ENCODE measurements at regions not wholly inside any gene's neighbourhood (a gene's known extent, or its start where the extent isn't known, plus 50 kb on each side); places are given as distances from the start of the nearest gene placed in this dataset.
"Not testable (repeated sequence)": the region's sequence is repeated elsewhere in the genome, so short reads cannot be mapped to it uniquely, and the experiment has no call there.

GRCh38 chr4:83920375-83920774 is 384.5 kb downstream of the GPAT3 start:
- no peak for DNase-seq (ENCODE audit: low spot score)

DNA sequence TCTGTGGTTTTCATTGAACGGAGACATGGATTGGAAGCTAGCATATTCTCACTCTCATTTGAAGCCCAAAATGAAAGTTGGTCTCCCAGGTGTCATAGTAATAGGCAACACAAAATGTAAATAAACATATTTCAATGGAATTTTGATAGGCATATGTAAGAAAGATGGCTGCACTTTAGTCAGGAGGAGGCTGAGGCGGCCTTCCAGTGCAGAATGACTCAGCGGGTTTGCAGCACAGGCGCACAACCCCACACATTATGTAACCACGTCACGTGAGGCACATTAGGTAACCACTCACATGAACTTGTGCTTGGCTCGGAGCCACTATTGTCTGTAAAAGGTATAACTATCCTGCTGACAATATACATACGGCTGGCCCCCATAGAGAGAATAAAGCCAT is 381.7 kb downstream of the GPAT3 start:
- DNase-seq (ENCODE audit: low spot score), result no peak

GRCh38 chr4:83910693-83911092 is 374.8 kb downstream of the GPAT3 start:
- no peak for DNase-seq (ENCODE audit: low spot score)

- no peak for DNase-seq (ENCODE audit: low spot score)
These were observed 370.7 kb downstream of the GPAT3 start for GRCh38 chr4:83906561-83906960.

- no peak for DNase-seq (ENCODE audit: low spot score)
These were observed 370.0 kb downstream of the GPAT3 start for GRCh38 chr4:83905952-83906351.

GRCh38 chr4:83903740-83904139 is 367.8 kb downstream of the GPAT3 start:
- not testable (repeated sequence) for DNase-seq (ENCODE audit: low spot score)

DNA sequence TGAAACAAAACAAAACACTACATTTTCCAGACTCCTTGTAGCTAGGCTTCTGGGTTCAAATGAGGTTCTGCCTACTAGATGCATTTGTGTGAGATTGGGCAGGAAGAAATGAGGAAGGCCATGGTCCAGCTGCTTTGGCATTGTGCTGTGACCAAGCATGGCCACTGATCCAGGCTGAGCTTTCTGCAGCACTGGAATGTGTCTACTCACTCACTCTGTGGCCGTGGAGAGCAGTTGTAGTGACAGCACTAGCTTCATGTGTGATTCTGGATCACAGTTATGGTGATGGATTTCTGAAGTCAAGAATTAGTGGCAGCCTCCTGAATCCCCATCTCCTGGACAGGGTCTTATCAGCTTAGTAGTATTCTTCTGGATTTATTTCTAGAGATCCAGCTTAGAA is 358.9 kb downstream of the GPAT3 start:
- no peak for DNase-seq (ENCODE audit: low spot score)

DNA sequence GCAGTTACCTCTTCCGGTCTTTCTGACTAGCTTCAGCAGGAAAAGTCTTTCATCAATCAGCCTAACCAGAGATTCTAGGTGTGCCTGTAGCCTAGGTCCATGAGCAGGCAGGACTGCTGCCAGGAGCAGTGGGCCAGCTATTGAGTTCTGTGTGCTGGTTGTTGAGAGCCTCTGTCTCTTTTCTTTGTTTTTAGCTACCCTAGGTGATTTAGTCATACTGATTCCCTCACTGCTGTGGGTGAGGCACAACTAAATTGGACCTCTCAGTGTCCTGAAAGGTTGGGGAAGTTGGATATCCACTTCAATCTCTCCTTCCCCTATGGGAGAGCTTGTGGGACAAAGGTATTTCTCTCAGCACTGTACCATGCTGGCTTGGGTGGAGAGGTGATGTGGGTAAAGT is 354.9 kb downstream of the GPAT3 start:
- no peak for DNase-seq (ENCODE audit: low spot score)

DNA sequence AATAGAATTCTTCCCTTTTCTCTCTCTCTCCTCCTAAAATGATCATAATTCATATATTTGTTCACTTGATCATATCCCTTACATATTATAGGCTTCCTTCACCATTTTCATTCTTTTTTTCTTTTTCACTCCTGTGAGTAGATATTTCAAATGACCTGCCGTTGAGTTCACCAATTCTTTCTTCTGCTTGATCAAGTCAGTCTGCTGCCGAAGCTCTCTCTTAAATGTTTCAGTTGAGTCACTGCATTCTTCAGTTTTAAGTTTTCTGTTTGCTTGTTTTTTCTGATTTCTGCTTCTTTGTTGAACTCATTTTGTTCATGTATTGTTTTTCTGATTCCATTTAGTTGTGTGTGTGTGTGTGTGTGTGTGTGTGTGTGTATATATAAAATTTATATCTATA is 354.3 kb downstream of the GPAT3 start:
- DNase-seq (ENCODE audit: low spot score), result no peak

DNA sequence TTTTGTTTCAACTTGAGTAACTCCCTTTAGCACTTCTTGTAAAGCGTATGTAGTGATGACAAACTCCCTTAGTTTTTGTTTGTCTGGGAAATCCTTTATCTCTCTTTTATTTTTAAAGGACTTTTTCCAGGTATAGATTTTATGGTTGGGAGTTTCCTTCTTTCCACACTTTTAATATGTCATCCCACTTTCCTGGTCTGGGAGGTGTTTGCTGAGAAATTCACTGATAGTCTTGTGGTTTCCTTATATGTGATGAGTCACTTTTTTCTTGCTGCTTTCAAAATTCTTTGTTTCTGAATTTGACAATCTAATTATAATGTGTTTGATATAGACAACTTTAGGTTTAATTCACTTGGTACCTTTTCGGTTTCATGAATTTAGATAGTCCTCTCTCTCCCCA is 353.9 kb downstream of the GPAT3 start:
- DNase-seq (ENCODE audit: low spot score), result no peak

DNA sequence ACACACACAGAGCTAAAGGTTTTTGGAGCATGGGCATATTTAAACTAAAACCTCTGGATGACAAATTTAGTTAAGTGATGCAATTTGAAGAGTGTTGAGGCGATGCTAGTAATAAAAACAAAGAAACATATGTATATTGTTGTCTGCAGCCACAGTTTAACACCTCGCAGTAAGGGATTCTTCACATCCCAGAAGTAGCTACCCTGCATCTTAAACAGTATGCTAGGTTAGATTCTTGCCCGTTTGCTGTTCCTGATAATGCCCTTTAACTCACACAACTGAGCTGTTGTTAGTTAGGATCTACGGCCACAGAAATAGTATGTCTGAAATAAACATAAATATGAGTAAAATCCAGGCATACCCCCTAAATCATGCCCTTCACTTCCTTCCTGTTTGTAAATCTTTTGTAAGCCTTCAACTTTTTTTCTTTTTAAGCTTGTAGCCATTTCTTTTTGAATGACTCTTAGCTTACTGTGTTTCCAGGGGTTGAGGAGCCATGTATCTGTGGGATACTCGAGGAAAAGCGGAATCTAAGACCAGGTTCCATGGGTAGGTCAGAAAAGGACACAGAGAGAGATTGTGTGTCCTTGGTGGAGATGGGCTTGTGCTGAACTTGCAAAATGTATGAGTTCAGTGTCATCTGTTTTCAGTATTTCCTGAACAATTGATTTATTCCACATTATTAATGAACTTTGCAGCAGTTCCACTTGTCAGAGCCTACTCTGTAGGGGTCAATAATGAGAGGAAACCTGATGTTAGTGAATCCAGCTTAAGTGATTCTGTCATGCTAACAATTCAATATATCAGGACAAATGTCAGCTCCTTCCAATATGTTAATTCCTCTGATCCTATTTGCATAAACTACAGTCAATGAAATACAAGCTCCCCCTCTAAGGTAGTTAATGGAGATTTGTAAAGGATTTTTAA is 349.6 kb downstream of the GPAT3 start:
- no peak for DNase-seq (ENCODE audit: low spot score)

DNA sequence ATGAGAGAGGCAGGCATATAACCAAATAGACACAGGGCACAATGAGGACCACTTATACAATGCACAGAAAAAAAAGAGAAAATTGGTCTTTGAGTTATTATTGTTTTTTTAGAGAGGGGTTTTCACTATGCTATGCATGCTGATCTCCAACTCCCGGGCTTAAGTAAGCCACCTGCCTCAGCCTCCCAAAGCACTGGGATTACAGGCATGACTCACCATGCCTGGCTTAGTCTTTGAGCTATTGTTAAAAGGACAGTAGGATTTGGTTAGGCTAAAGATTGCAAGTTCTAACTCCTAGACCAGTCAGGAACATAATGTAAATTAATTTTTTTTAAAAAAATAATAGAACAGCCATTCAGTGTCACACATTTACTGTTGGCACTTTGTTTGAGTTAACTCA is 340.1 kb downstream of the GPAT3 start:
- no peak for DNase-seq (ENCODE audit: low spot score)

DNA sequence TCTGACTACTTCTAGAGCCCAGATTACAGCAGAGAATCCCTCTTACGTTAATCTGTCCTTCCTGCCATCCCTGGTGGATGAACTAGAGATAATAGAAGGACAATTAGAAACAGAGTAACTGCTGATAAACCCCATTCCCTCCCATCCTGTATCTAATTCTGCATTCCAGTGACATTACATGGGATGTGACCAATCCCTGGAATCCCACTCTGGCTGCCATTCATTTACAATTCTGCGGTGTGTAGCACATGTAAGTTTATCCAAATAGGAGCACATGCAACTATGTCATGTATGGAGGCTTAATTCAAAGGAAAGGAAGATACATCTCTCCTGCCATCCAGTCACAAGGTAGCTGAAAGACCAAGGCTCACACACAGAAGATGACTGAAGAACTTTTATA is 339.5 kb downstream of the GPAT3 start:
- DNase-seq (ENCODE audit: low spot score), result no peak

GRCh38 chr4:83873996-83874395 is 338.1 kb downstream of the GPAT3 start:
- no peak for DNase-seq (ENCODE audit: low spot score)

DNA sequence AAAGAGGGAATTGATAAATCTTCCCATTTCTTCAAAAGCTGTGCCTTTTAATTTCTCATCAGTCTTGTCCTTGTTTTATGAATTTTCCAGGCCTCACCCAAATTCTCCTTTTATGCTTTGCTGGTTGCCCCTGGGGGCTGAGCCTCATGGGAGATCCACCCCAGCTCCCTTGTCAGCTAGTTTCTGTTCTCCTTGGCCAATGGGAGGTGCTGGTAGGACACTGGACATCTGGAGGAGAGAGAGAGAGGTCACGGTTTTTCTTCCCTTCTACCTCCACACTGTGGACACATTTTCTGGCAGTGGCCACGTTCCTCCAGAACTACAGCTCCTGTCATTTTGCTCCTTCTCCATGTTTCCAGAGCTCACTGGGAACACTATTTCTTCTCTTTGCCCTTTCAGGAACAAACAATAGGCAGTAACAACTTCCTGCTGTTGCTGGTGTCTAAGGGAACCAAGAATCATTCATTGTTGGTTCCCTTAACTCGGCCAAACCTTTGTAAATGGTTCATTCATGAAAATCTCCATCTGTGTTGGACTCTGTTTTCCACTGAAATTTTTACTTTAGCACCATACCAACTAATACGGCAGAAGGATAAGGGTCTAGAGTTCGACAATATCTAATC is 334.5 kb downstream of the GPAT3 start:
- no peak for DNase-seq (ENCODE audit: low spot score)

DNA sequence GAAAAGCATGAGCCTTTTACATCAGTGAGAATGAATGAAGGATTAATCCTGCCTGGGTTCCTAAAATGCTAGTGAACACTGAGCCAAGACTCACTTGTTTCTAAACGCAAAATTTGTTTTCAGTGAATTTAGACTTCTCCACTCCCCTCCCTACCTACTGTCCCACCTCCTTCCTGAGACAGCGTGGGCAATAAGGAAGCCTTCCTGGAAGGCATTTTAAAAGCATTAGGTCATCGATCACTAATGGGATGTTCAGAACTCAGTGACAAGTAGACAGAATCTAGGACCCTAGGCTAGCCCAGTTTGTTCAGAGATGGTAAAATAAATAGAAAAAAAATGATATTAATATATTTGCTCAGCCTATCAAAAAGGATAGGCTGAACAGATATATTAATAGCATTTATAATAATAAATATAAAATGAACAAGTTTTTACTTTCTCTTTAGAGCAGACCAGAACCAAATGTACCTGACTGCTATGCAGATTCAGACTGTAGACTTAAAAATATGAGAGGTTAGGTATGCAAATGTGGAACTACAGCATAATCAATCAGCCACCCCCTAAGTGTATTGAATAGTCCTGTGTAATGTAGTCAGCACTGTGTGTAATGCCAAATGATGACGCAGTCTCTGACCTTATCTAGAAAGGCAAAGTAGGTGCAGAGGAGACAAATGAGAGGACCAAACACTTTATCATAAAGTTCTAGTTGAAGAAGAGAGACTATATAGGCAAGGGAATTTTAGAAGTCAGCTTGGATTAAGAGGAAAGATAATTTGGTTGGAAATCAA is 331.1 kb downstream of the GPAT3 start:
- DNase-seq (ENCODE audit: low spot score), result no peak

DNA sequence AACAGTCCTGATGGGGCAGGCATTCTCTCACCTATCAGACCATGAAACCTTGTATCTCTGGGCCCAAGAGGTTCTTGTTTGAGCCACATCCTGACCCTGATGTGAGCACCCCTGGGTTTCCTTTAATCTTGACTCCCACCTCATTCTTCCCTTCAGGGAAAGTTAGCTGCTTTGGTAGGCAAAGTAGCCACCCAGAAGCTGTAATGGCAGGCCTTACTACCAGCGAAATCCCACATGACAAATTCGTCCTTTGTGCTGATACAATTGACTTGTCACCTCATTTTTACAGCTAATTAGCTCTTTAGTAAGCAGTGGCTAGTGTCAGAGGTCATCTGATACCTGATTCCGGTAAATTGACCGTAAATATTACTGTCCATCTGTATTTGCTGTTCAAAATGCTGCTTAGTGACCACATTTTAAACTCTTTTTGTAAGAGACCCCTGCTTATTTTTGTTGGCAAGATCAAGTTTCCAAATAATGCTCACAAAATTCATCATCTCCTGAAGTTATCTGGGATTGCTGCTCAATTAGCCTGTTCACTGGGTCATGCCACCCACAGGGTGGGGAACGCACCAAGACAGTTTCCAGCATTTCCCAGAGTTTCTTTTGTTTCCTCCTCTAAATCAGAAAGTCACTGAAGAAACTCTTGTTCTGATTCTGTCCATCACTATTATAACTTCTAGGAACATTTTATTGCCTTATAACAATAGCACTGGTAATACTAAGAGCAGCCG is 329.7 kb downstream of the GPAT3 start:
- DNase-seq (ENCODE audit: low spot score), result no peak

DNA sequence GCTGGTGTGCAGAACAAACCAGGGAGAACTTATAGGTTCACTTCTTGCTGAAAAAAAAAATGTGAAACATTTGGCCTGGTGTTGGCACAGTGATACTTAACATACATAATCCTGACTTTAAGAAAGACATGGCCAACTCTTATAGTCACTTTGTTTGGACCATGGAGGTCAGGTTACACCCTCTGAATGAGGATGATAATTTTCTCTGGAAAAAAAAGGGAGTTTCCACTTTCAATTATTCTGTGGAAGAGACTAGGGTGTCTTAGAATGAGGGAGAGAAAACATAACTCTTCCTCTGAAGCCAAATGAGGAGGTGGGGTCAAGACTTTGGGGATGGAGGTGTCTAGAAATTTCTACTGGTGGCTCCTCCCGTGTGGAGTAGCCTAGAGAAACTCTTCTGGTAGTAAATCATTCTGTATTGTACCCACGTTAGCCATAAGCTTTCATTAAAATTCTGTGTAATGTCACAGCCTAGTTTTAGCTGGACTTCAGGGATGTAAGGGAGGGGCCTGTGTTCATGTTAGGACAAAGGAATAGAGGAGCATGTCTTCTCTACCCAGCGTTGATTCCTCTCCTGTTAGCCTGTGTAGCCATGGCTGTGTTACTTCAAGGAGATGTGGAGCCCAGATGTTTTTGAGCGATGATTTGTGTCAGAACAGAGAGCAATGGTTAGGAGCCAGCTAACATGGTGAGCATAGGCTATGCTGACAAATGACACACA is 328.3 kb downstream of the GPAT3 start:
- DNase-seq (ENCODE audit: low spot score), result no peak

DNA sequence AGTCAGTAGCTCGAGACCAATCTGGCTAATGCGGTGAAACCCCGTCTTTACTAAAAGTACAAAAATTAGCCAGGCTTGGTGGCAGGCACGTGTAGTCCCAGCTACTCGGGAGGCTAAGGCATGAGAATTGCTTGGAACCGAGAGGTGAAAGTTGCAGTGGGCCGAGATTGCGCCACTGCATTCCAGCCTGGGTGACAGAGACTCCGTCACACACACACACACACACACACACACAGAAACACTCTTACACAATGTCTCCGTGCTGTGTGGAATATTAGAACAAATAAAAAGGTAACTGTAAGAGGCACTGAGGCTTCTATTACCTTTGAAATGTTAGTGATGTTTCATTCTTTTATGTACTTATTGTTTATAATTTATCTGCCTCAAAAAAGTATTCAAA is 326.6 kb downstream of the GPAT3 start:
- no peak for DNase-seq (ENCODE audit: low spot score)

DNA sequence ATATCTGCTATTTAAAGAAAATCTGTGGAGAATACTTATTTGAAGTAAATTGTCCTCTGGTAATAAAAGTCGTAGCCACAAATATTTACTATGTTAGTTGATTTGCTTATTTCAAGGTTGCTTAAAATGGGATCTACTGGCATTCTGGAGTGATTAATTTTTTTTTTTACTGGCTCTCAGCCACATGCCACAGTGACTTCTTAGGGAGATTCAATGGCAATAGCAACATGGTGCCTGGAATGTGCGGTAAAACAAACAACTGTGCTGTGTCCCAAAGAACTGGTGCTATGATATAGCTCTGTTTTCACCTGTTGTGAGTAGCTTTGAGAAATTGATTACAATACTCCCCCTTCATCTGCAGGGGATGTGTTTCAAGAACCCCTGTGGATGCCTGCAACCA is 324.3 kb downstream of the GPAT3 start:
- DNase-seq (ENCODE audit: low spot score), result no peak

DNA sequence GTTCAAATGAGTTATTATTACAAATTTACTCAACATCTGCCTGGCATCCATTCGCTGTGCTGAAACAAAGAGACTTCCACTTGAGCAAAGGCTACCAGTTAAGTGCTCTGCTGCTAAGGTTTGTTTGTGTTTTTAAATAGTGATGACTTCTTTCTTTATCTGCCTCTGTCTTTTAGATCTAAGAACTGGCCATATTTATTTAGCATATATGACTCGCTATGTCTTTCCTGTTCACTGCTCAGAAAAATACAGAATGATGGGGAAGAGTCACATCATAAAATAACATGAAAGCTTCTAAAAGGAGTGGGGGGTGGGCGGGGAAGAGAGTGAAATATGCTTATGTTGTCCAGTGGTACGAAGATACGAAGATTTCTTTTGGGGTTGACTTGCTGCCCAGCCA is 322.2 kb downstream of the GPAT3 start:
- DNase-seq (ENCODE audit: low spot score), result no peak

- no peak for DNase-seq (ENCODE audit: low spot score)
These were observed 319.1 kb downstream of the GPAT3 start for GRCh38 chr4:83855044-83855443.

Measured in hematopoietic multipotent progenitor cell treated with erythropoietin and hydrocortisone succinate and interleukin-3 and kit ligand, for 17 days (in vitro differentiated cells).